Epithelial cell of prostate (primary cell): ENCODE measurements at regions not wholly inside any gene's neighbourhood (a gene's known extent, or its start where the extent isn't known, plus 50 kb on each side); places are given as distances from the start of the nearest gene placed in this dataset.
"Not testable (repeated sequence)": the region's sequence is repeated elsewhere in the genome, so short reads cannot be mapped to it uniquely, and the experiment has no call there.

Source experiments
- DNase-seq: peaks from one replicate; pipeline ENCODE4 v3.0.0-alpha.2; 2011; ENCODE audit warnings: low read depth, low spot score
- H3K27ac ChIP-seq: fragments of 450-650 bp; 2 replicates; pipeline ENCODE4 v1.5.1; 2017; ENCODE audit warnings: mild to moderate bottlenecking

DNA sequence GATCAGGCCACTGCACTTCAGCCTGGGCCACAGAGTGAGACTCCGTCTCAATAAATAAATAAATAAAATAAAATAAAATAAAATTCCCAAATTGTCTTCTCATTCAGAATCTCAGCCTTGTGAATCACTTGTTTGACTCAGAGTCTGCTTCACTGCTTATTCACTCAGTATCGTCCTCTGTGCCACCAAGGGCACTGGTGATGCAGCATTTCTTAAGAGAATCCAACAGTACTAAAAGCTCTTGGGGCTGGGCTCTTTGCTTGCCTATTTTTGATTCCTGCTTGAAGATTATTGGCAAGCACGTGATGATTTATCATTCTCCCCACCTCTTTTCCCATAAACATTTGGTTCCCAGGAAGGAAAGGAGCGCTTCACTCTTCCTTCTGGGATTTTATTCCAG lies 54.8 kb upstream of the HMGB1 start:
- peak; percentile 18 for DNase-seq

DNA sequence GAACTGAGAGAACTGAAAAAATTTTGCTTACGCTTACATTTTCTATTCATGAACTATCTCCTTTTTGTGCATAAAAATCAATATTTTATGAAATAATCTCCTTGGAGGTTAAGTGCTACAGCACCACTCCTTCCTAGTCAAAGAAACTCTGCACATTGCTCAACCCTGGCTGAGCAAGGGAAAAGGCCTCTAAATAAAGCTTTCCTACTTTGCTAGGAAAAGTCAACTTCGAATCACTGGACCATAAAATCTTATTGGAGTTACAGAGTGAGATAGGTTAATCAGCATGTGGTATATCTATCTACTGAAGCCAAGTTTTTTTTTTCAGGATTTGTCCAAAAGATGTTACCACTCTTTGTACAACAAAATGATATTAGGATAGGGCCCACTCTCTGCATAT lies 57.5 kb upstream of the HMGB1 start:
- DNase-seq: no peak
- no peak overlapping the region for H3K27ac ChIP-seq

More for the DNA sequence above, 54.8 kb upstream of the HMGB1 start:
- no peak overlapping the region for H3K27ac ChIP-seq

DNA sequence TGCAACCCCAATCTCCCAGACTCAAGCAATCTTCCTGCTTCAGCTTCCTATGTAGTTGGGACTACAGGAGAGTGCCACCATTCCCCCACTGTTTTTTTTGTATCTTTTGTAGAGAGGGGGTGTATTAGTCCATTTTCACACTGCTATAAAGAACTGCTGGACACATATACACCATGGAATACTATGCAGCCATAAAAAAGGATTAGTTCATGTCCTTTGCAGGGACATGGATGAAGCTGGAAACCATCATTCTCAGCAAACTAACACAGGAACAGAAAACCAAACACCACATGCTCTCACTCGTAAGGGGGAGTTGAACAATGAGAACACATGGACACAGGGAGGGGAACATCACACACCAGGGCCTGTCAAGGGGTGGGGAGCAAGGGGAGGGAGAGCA lies 58.1 kb upstream of the HMGB1 start:
- H3K27ac ChIP-seq, DNase-seq: not testable (repeated sequence)

DNA sequence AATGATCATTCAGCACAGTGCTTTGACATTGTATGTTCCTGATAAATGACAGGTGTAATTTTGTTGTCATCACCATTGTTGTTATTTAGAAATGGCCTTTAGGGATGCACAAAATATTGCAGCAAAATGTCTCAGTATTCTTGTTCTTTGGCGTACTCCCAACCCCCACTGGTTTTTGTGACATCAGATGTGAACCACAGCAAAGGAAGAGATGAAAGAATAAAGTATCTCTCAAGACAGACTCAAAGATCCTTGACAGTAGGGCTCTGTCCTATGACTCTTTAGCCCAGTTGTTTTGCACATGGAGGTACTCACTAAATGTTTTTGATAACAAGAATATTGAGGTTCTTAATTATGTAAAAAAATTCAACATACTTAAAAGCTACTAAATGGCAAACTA lies 59.5 kb upstream of the HMGB1 start:
- DNase-seq, H3K27ac ChIP-seq: not testable (repeated sequence)

DNA sequence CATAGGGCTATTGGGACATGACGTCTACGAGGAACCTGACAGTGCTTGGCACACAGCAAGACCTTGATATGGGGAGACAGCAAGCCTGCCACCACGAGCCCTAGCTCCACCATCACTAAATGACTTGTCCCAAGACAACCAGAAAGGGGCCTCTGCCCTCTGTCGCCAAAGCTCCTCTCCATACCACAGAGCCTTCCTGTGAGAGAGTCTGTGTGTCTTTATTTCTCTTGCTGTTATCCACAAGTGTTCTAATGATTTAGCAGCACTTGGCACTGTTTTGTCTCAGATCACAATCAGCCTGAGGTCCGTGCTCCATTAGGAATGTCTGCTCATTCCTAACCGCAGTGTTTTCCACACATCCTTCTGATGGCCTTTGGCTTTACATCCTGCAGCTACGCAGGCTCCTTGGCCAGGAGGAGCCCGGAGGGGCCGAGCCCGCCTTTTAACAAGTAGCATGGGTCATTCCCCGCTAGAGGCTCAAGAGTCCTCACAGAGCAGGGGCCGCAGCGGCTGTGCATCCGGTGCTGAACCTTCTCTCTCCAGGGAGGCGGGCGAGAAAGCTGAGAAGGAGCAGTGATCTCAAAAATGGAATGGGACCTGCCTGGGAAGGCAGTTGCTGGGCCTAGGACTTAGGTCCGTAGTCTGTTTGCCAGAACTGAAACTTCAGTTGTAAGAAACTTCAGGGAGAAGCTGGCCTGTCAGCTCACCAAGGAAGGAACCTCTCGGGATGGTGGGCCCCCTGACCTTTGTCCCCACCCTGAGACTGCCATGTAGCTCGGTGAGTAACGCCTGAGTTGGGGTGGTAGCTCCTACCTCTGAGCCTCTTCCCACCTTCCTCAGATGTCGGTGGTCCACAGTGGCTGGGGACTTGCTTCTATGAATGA lies 61.1 kb upstream of the HMGB1 start:
- no peak for DNase-seq

DNA sequence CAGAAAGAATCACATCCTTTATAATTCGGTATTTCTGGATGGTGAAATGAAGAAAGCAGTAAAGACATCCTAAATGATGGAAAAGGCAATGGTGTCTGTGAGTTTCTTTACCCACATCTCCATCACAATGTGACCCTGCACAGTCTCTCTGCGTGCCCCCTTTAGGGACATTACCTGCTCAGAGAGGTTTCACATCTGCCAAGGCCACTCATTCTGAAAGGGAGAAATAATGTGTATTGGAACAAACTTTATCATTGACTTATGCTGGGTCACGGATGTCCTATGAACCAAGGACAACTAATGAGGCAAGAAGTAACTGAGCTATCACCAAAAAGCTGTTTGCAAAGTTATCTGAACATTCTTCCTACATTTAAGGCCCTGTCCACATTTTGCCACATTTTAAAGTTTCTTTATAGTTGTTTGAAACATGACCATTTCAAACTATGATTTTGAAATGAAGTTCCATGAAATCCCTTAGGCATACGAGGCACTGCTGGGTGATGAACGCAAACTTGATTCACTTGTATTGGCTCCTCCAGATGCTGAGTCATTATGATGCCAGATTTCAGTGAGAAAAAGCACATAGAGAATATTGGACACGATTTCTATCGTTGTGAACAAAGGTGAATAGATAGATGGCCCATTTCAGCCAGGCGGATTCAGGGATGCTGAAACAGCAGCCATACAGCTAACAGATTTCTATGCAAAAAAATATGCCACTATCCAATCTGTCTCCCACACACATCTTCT lies 63.5 kb upstream of the HMGB1 start:
- H3K27ac ChIP-seq: no peak overlapping the region
- no peak for DNase-seq

More for the DNA sequence above, 61.1 kb upstream of the HMGB1 start:
- H3K27ac ChIP-seq: no peak overlapping the region

DNA sequence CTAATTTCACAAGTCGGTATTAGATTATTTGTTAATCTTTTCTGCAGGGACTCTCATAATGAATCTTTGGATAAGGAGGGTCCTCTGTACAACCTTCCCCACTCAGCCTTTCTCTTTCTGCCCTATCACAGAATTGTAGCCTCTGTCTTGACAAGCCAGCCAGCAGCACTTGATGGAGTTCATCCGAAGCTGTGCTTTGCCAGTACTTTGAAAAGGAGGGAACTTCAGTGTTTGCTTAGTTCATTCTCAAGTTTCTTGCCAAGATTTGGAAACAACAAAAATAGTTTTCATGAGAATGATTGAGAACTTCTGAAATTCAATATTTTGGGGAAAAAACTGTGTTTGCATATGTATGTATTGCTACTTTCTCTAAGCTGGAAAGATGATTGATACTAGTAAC lies 69.3 kb upstream of the HMGB1 start:
- DNase-seq: no peak
- no peak overlapping the region for H3K27ac ChIP-seq

DNA sequence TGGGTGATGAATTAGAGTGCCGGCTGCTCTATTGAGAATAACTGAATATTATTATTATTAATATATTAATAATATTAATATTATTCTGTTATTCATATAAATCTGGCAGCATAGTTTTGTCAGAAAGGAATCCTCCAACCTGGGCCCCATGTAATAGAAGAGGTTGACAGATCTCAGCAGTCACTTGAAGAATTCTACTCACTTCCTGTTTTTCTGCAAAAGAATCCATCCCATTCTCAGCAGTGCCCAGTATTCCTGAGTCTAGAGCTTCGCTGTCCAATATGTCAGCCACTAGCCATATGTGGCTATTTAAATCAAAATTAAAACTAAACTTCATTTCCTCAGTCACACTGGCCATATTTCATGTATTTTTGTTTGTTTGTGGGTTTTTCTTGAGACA lies 72.4 kb upstream of the USPL1 start:
- no peak for DNase-seq
- H3K27ac ChIP-seq: no peak overlapping the region

DNA sequence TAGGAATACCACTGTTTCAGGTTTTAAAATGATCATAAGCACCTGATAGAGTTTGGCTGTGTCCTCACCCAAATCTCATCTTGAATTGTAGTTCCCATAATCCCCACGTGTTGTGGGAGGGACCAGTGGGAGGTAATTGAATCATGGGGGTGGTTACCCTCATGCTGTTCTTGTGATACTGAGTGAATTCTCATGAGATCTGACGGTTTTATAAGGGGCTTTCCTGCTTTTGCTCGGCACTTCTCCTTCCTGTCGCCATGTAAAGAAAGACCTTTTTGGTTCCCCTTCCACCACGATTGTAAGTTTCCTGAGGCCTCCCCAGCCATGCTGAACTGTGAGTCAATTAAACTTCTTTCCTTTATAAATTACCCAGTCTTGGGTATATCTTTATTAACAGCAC lies 69.7 kb upstream of the USPL1 start:
- not testable (repeated sequence) for H3K27ac ChIP-seq, DNase-seq

DNA sequence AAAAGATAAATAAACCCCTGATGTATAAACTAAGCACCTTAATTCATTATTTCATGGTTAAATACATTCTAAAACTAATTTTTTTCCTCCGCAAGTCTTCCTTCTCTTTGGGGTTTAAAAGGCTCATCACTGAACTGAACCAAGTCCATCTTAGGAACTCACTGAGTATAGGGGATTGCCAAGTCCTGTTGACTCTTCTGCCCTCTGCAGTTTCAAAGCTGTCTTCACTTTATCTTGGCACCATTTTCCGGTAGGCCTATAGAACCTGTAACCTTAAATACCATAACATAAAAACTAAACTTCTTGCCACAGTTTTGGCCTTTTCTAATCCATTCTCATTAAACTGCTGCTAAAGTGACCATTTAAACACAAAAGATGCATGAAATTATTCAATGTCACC lies 66.5 kb upstream of the USPL1 start:
- no peak overlapping the region for H3K27ac ChIP-seq
- DNase-seq: no peak

DNA sequence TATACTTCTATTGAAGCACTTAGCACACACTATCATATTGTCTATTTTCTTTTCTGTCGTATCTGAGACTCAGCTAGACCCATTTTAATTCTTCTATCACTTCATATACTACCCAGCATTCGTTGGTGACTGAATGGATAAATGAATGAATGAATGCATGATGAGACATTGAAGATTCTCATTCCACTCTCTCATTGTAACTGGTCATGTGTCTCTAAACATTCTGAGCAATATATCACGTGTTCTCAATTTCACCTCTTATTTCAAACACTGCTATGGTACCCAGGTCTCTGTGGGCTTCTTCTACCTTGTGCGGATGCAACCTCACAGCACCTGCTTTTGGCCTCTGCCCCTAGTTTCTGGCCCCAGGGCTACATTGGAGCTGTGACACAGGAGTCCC lies 65.2 kb upstream of the USPL1 start:
- DNase-seq: no peak
- no peak overlapping the region for H3K27ac ChIP-seq

DNA sequence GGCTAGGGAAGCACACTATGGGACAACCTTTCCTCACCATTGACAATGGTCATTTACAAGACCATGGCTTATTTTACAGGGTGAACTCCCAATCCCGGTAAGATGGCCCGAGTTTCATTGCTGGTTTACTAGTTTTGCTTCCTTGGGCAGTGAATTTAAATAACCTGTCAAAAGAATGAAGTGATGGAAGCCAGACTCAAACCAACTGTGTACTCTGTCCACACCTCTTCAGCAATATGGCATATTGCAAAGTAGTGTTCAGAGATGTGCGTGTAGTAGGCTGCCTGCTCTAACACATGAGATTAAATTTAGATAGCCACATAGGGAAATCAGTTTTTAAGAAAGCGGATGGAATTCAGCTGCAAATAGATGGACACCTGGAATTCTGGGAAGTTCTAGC lies 58.4 kb upstream of the USPL1 start:
- no peak overlapping the region for H3K27ac ChIP-seq
- DNase-seq: no peak

DNA sequence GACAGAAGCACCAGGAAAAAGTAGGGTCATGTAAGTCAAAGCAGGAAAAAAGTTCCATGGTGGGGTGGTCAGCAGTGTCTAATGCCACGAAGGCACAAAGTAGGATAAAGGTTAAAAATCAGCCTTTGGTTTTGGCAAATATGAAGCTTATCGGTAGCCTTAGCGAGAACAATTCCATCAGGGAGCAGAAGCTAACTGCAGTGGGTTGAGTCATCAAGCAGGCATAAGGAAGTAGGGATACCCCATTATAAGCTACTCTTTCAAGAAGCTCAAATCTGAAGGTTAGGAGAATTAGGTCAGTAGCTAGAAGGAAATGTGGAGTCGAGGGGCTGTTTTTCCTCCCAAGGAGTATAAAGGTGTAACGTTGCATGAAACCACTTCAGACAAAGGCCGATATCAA lies 57.5 kb upstream of the USPL1 start:
- H3K27ac ChIP-seq: no peak overlapping the region
- DNase-seq: no peak

DNA sequence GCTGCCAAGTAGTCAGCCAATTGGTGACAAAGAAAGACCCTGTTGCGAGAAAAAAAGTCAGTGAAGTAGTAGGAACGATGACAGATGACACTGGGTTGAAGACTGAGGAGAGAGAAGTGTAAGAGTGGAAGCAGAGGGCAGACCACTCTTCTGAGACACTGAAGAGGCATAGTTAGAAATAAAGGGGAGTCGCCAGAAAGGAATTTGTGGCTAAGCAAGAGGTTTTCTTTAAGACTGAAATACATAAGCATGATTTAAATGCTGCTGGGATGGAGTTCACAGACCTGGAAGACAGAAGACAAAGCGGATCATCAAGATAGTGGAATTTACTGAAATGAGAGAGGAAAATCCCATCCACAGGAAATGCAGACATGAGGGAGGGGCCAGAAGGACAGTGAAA lies 56.2 kb upstream of the USPL1 start:
- DNase-seq: no peak
- H3K27ac ChIP-seq: no peak overlapping the region

DNA sequence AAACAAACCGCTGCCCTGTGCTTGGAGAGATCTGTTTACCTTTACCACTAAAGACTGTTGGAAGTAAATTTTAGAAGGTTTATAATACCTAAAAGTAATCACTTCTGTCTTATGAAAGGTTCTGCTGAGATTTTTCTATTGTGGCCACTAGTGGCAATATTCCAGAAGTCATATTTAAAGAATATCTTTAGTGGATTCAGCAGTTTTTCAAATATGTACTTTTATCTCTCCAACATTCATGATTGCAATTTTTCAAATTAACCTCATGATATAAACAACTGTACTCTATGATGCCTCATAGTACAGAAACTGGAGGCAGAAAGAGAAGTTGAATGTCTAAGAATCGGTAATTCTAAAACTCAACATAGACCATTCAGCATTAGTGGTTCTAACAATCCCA lies 53.2 kb upstream of the USPL1 start:
- H3K27ac ChIP-seq: no peak overlapping the region
- DNase-seq: no peak

DNA sequence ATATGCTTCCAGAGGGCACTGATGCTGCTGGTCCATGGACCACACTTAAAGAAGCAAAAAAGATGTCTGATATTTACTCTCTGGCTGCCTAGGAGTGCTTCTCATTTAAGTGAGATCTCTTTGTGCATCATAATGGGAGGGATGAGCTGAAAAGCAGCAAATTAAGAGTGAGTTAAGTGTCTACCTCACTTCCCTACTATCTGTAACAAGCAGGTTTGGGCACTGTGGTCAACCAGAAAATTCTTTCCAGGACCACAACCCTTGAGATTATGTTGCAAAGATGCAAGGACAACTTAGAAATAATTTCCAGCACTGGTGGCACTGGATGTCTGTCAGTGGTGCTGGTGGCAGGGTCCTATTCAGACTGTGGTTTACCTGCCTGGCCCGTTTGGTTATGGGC lies 52.1 kb upstream of the USPL1 start:
- DNase-seq: no peak
- H3K27ac ChIP-seq: no peak overlapping the region

DNA sequence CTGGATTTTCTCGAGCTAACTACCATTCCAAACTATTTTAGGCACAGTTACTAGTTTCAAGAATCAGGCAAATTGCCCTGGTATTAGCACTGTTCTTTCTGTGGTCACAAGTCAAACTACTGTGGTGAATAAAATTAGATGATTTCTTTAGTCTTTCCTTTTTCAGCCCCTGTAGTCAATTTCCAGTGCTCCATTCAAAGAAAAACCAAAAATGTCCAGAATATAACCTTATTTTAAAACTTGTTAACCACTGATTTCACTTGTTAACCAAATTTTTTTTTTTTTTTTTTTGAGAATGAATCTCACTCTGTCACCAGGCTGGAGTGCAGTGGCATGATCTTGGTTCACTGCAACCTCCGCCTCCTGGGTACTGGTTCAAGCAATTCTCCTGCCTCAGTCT lies 50.6 kb upstream of the USPL1 start:
- H3K27ac ChIP-seq: no peak overlapping the region
- DNase-seq: no peak
